ENCODE measurements at regions not wholly inside any gene's neighbourhood (a gene's known extent, or its start where the extent isn't known, plus 50 kb on each side); places are given as distances from the start of the nearest gene placed in this dataset.

DNA sequence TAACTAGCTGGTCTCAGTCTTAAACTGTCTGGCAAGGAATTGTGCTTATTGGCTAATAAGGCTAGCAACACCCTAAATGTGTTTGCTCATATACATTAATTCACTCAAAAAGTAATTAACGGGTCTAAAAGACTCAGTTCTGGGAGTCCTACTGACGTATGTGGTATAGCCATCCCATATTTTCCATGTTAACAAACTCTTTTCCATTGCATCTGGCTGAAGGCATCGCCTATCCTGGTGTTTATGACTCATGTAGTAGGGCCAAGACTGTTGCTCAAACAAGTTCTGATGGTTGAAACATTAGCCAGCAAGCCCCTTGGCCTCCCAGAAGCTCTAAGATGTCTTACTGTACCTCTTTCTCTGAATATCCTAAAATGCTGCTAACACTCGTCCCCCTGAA lies 98.5 kb downstream of the PHLDA1 start:
- TF ChIP-seq CTCF (conservative IDR thresholded peaks at IDR 0.05; ENCODE audit: low read depth in 2 of 2) (no peak), JUNB (IDR thresholded peaks at IDR 0.05; ENCODE audit: unreplicated experiment) (no peak), POLR2AphosphoS5 (IDR thresholded peaks at IDR 0.05; ENCODE audit: low read depth) (no peak), EZH2 (IDR thresholded peaks at IDR 0.05; ENCODE audit: low read depth, unreplicated experiment) (no peak), ZNF462 (CRISPR knock-in tag; IDR thresholded peaks at IDR 0.05) (no peak), EZH2phosphoT487 (IDR thresholded peaks at IDR 0.05; ENCODE audit: unreplicated experiment) (no peak), NANOG (IDR thresholded peaks at IDR 0.05; ENCODE audit: borderline replicate concordance) (no peak), STAT1 (IDR thresholded peaks at IDR 0.05; ENCODE audit: unreplicated experiment) (no peak), CREB1 (CRISPR knock-in tag; IDR thresholded peaks at IDR 0.05; ENCODE audit: low read depth) (no peak), ZNF331 (CRISPR knock-in tag; IDR thresholded peaks at IDR 0.05; ENCODE audit: low read depth) (no peak), ZNF114 (CRISPR knock-in tag; IDR thresholded peaks at IDR 0.05) (no peak)
- TF ChIP-seq, protein P1, sequence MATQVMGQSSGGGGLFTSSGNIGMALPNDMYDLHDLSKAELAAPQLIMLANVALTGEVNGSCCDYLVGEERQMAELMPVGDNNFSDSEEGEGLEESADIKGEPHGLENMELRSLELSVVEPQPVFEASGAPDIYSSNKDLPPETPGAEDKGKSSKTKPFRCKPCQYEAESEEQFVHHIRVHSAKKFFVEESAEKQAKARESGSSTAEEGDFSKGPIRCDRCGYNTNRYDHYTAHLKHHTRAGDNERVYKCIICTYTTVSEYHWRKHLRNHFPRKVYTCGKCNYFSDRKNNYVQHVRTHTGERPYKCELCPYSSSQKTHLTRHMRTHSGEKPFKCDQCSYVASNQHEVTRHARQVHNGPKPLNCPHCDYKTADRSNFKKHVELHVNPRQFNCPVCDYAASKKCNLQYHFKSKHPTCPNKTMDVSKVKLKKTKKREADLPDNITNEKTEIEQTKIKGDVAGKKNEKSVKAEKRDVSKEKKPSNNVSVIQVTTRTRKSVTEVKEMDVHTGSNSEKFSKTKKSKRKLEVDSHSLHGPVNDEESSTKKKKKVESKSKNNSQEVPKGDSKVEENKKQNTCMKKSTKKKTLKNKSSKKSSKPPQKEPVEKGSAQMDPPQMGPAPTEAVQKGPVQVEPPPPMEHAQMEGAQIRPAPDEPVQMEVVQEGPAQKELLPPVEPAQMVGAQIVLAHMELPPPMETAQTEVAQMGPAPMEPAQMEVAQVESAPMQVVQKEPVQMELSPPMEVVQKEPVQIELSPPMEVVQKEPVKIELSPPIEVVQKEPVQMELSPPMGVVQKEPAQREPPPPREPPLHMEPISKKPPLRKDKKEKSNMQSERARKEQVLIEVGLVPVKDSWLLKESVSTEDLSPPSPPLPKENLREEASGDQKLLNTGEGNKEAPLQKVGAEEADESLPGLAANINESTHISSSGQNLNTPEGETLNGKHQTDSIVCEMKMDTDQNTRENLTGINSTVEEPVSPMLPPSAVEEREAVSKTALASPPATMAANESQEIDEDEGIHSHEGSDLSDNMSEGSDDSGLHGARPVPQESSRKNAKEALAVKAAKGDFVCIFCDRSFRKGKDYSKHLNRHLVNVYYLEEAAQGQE (IDR thresholded peaks at IDR 0.05; ENCODE audit: unreplicated experiment), result no peak
- TF ChIP-seq, protein P2, sequence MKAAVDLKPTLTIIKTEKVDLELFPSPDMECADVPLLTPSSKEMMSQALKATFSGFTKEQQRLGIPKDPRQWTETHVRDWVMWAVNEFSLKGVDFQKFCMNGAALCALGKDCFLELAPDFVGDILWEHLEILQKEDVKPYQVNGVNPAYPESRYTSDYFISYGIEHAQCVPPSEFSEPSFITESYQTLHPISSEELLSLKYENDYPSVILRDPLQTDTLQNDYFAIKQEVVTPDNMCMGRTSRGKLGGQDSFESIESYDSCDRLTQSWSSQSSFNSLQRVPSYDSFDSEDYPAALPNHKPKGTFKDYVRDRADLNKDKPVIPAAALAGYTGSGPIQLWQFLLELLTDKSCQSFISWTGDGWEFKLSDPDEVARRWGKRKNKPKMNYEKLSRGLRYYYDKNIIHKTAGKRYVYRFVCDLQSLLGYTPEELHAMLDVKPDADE (IDR thresholded peaks at IDR 0.05), result no peak

Data from GM23338 (cell line).